HUDEP-2 (cell line): ENCODE measurements at regions not wholly inside any gene's neighbourhood (a gene's known extent, or its start where the extent isn't known, plus 50 kb on each side); places are given as distances from the start of the nearest gene placed in this dataset.

ENCODE experiments used
- DNase-seq, 76 experiments: peaks; one replicate each; lab custom pipeline; 2025; ENCODE audit not compliant: unreplicated experiment in 76 of 76; lab: John Stamatoyannopoulos, UW

DNA sequence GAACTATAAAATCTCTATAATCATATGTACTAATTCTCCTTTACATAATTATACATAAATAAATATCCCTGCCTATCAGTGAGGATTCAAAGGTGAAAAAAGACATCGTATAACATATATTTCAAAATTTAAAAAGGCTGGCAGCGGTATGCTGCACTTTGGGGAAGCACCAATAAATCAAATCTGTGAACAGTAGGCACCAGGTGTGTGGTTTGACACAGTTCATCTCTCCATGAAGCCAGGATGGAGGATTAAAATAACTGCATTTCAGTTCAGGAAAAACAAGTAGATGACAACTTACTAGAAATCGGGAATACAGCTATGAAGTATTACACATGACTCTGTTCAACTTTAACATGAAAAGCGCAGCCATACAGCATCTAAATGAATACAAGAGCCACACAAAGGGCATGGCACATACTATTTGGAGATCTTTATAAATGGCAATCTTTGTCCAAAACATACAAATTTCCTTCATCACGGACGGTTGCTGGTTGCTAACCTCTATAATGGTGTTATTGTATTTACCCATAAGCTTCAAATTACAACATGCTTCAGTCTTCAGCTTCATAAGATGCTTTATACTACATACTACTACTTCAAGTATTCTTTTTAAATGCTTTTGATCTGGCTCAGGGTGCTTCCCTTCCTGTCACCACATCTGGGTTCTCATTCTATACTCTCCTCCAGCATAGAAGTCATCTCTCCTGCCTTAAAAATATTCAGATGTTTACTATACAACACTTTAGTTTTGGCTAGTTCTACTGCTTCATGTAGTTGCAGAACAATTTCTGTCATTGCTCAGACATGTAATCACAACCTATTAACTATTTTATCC lies 128.7 kb downstream of the KLF12 start:
- no peak for DNase-seq

DNA sequence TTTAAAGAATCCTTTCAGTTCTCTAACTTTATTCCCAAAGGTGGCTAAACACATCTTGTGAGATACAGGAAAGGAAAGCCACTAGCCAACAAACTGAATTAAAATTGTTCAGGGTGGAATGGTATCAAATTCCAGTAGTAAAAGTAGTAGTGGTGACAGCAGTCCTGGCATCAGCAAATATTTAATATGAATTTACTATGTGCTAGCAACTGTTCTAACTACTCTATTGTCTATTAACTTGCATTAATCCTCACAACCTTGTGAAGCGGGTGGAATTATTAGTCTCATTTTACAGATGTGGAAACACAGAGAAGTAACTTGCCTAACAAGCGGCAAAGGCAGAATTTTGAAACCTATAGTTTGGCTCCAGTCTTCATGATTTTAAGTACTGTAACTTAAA lies 130.1 kb downstream of the KLF12 start:
- DNase-seq, result no peak

DNA sequence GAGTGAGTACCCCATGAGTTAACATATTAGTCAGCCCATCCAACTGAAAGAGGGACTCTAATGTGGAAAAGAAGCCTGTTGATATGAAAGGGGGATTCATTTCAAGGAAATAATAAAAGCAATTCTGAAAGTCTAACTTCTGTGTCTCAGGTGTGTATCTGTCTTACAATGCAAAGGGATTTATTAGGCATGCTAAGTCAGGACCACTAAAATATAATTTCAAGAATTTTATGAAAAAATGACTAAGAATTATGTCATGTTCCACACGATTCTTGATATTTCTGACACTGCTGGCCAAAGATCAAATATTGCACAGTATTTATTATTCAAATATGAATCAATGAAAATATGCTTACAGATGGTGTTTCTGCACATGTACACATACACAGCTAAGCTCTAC lies 130.8 kb downstream of the KLF12 start:
- no peak for DNase-seq

DNA sequence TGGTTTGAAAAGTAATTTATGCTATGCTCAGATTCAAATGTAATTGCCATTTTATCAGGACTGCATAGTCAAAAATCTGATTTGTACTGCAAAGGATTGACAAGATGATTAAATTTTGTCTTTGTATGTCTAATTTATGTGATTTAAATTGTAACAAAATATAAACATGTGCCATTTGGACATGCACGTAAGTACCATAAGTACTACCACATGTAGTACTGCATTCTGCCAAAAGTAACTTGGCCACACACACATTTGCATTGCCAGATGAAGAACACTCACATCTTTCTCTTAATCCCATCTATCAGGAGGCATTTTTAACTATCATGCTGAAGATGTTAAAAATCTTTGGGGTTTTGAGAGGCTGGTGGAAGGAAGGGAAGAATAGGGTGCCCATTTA lies 133.3 kb downstream of the KLF12 start:
- DNase-seq, result no peak

DNA sequence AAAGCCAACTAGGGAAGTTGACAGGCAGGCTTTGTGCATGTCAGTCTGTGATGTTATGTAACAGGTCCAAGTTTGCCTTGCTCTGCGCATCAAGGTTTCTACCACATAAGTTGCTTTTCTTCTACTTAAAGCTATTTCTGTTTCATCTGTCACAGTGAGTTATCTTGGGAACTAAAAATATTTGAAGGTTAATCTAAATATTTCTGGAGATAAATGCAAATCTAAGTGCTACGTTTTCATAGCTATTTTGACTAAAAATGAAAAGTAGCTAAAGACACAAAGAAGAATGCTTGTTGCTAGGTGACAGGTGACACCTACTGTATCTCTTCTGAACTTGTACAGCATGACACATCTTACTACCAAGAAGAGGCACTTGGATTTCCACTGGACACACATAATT lies 135.6 kb downstream of the KLF12 start:
- no peak for DNase-seq

DNA sequence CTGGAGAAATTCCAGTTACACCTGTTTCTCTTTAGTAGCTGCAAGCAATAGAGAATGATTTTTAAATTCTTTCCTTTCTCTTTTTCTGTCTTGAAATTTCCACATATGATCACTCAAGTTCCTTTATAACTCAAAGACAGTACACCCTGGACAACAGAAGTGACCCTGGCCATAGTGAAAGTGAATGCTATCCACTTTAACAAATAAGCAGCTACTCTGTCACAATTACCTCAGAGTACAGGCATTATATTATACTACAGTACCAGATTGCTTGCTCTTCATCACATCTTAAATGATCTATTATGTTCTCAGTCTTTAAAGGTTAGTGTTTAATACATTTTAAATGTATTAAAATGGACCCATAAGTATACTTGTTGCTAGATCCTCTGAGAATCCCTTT lies 136.2 kb downstream of the KLF12 start:
- DNase-seq, result no peak

DNA sequence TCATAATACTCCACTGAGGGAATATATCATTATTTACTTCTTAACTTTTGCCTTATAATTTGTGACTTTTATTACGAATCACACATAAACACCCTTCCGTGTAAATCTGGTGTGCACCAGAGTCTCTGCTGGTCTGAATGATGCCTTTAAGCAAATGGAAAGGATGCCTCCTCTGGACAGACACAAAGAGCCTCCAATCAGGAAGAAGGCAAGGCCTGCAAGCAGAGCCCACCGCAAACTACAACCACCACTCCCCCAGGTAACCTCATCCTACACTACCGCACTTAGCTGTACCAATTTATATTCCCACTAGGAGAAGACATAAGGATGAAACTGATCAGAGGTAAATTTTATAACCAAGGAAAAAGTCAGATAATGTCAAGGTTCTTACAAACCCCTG lies 137.6 kb downstream of the KLF12 start:
- DNase-seq, result no peak

DNA sequence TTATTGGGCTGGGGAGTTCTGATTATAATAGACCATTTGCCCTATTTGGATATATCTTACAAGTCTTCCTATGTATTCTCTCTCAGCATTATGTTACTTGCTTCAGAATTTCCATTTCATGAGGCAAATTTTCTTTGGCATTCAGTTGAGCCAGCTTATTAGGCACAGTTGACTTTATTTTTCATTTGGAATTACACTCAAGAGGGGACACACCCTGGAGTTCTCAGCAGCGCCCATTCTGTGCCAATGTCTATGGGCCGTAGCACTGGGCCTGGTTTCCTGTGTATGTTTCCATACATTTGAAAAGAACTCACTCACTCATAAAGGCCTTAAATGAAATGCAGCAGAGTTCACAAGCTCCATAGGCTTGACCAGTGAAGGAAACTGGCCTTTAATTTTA lies 138.5 kb downstream of the KLF12 start:
- no peak for DNase-seq

DNA sequence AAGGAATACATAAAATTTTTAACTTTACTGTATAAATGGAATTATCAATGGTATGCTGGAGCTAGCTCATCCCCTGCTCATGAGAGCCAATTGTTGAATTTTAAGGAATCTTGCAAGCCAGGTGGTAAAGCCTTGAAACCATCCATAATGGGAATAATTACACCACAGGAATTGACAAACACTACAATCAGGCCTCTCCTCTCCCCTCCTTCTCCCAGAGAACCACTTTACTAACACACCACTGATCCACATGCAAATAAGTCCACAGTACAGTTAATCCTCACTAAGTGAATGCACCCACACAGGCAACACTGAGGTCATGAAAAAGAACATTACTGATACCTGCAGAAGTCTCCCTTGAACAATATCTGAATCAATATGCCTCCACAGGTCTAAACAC lies 140.5 kb downstream of the KLF12 start:
- no peak for DNase-seq

DNA sequence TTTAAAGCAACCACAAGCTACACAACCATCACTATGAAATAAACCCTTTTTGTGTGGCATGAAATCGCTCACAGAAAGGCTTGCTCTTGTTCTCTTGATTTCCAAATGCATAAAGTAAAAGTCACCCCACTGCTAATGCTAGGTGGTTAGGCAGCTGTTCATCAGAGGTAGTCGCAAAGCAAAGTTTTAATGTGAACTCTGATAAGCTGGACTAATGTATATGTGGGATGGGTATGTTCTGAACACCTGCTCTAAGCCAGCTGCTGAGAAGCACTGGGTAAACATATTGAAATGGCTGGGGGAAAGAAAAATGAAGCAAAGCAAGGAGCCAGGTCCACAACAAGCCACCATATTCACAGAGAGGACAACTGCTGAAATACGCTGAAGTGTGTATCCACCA lies 142.3 kb downstream of the KLF12 start:
- DNase-seq, result no peak

DNA sequence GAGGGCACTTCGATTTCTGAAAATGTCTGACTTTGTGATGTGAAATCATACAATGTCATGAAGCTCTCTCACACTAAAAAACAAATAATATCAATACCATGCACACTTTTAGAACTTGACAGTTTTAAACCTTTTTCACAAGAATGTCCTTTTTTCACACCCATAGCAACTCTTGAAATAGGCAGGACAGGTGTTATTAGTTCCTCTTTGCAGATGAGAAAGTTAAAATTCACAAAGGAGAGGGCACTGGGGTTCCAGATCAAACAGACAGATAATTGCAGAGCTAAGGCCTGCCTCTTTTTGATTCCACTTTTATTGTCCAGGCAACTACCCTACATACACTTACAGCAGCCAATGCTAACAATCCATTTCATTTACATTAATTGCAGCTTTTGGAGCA lies 142.8 kb downstream of the KLF12 start:
- no peak for DNase-seq

DNA sequence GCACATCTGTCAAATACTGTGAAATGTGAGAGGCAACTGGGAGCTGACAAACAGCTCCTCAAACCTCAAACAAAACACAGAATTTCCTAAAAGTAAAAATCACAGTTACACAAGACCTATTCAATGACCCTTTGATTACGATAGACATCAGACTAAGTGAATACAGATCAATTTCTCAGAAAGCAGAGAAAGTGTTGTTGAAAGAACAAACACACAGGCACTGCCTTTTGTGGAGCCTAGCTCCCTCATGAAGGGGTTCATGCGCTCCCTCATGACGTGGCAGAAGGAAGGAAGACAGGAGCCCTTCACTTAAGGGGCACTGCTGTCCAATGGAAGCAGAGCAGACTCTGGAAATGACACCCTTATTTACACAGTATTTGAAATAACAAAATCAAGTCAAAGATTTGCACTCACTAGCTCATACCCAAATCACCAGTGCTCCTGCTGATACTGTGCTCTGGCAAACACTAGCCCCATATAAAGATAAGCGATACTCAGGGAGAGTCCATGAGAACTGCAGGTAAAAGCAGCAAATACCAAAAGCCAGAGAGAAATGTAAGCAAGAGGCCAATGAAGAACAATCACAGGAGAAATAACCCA lies 144.9 kb downstream of the KLF12 start:
- DNase-seq, result no peak

DNA sequence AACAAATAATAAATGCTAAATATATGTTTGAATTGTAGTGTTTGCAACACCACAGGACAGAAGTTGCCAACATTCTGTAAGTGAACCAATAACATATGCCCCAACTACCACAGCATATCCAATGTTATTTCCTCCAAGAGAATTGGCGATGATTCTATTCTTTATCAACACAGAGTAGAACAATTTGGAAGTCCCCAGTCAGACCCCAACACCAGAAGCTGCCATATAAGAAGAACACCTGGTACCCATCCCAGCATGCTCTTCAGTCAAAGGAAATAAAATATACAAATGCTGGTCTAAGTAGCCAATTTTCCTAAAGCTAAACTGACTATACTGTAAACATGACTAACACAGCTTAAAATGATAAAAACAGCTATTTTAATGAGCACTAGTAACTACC lies 145.7 kb downstream of the KLF12 start:
- DNase-seq, result no peak

DNA sequence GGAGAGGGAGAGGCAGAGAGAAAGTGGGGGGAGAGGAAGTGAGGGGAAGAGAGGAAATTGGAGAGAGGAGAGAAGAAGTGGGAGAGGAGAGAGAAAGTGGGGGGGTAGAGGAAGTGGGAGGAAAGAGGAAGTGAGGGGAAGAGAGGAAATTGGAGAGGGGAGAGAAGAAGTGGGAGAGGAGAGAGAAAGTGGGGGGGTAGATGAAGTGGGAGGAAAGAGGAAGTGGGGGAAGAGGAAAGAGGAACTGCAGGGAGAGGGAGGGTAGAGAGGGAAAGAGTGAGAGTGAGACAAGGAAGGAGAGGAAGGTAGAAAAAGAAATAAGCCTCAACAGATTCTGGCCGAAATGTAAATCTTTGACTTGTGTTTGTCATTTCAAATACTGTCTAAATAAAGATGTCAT lies 146.6 kb downstream of the KLF12 start:
- DNase-seq, result no peak

DNA sequence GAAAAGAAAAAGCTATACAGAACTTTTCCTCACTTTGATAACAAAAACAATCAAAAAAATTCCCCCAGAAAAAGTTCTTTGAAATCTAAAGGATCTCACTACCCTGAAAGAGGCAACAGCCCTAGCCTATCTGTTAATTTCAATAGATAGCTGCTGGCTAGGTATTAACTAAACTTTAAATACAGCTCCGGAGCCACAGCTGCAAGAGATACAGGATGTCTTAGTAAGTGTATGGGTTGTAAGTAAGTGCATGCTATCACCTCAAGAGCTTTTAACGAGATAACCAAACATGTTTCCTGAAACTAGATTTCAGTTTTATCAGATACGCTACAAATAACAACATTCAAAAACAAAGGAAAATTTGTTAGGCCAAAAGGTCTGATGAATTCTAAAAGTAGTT lies 148.4 kb downstream of the KLF12 start:
- no peak for DNase-seq

DNA sequence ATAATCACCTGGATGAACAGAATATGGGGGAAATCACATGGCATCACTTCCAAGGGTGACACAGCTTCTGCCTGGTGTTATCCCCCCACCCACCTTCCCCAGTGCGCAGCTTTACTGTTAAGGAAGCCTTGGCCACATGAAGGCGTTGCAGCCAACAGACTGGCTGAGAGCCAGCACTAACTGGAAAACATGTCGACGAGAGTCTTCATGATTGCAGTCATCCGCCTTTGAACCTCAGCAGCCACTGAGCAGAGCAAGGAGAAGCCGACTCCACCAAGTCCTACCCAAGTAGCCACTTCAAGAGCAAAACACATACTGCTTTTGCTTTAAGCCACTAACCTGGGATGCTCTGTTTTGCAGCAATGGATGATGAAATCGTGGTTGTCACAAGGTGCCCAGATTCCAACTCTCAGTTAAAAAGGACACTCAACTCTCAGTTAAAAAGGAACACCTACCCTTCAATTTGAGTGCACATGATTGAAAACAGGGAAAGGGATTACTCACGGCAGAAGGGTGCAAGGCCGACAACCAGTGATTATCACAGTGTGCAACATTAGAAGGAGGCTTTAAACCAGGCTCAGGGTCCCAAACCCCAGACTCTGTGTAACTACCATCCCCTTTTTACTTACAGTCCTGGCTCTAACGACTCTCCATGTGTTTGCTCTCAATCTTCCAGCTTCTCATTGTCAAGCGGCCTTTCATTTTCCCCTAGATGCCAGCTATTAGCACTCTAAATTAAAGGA lies 149.1 kb downstream of the KLF12 start:
- DNase-seq, result no peak

DNA sequence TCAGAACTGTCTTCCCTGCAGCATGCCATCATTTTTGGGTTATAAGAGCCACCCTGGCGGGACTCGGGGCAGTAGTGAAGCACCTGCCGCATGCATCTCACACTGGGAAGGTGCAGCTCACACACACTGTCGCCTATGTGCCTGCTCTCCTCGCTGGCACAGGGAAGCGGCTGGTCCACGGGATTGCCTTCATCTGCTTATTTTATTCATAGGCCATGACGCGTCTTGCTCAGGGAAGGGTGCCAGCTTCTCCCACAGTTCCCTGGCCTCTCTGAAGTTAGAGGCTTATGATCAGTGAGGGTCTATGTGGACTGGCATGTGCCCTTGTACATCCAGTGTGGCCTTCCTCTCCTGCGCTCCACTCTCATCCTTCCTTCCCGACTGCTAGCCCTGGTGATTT lies 150.0 kb downstream of the KLF12 start:
- no peak for DNase-seq

DNA sequence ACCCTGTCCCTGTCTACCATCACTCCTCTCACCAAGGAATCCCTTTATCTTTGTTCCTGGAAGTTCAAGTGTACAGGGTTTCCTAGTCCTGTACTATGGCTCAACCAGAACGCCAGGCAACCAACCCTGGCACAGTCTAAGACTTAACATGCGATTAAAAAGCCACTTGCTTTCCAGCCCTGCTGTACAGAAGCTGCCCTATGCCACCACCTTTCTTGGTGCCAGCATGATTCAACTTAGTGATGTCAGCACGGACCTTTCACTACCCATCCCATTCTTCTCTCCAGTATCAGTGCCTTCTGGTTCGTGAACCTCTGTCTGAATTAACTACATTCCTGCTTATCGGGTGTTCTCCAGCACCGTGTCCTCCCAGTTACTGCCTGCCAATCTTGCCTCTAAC lies 151.1 kb downstream of the KLF12 start:
- no peak for DNase-seq

DNA sequence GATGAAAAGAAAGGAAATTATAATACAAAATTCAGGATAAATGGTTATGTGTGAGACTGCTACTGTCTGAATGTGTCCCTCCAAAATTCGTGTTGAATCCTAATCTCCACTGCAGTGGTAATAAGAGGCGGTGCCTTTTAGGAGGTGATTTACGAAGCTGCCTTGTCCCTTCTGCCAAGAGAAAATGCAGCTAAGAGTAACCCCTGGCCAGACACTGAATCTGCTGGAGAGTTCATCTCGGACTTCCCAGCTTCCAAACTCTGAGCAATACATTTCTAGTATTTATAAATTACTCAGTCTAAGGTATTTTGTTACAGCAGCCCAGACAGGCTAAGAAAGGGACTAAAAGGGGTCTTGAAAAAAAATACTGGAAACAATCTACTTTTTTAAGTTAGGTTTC lies 152.6 kb downstream of the KLF12 start:
- DNase-seq, result no peak

DNA sequence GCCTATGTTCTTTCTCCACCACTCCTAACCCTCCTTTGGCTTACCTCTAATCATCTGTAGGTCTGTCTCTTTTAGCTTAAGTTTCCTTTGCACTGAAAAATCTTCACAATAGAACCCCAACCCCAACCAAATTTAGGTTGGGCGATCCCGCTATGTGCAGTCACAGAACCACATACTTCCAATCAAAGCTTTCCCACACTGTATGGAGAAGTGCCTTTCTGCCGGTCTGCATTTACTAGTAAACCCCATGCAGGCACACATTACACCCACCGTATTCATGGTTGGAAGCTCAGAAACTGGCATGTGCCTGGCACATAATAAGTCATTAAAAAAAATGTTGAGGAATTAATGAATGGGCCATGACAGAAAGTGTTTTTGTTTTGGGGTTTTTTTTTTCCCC lies 158.4 kb downstream of the KLF12 start:
- DNase-seq, result no peak

DNA sequence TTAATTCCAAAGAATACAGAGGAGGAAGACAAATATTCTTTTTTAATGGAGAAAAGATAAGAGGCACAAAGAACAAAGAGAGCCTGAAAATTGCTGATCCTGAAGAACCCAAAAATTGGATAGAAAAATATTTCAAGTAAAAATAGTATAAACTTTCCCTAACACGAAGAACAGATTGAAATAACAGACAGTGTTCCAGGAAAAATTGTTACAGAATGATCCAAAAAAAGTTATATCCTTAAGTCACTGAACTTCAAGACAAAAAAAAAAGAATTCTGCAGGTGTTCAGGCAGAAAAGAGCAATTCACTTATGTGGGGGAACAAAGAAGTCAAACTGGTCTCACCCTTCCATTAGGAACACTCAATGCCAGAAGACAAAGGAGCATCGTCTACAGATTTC lies 160.2 kb downstream of the KLF12 start:
- DNase-seq, result no peak

DNA sequence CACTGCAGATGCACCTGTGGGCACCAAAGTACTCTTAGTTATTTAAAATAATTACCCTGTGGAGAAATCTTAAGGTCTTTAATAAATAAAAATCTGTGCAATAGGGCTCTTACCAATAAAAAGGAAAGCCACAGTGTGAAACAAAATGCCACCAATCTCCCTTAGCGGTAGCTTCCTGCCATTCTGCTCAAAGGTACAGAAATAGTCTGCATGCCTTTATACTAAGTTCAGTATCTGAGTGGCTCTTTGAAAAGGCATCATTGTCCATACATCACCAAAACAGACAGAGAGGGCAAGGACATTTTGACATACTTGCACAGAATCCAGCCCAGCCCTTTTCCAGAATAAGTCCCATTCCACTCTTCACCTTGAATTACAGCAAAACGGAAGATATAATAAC lies 161.0 kb downstream of the KLF12 start:
- DNase-seq, result no peak
